T47D (cell line): ENCODE measurements at regions not wholly inside any gene's neighbourhood (a gene's known extent, or its start where the extent isn't known, plus 50 kb on each side); places are given as distances from the start of the nearest gene placed in this dataset.

Experiments
- DNase-seq, 2 experiments: peaks; one replicate each; pipeline versions ENCODE4 v3.0.0 to v3.0.0-alpha.2; 2011 to 2012; ENCODE audit warnings: low read depth in 1 of 2, low spot score in 1 of 2
- JUND ChIP-seq: IDR thresholded peaks from 2 replicates; pipeline ENCODE4 v1.6.1; 2012; ENCODE audit warnings: low read depth
- in situ Hi-C: cut with HindIII; loops from 2 replicates; pipeline ENCODE4 v1.10.0; 2016; ENCODE audit warnings: low sequenced_read_pairs, low pct_unique_long_range_greater_than_20kb

GRCh38 chr1:5566924-5567323 is 425.3 kb downstream of the NPHP4 start:
- no peak for TF ChIP-seq JUND
- in situ Hi-C loops = no loop called here
- no peak for DNase-seq

DNA sequence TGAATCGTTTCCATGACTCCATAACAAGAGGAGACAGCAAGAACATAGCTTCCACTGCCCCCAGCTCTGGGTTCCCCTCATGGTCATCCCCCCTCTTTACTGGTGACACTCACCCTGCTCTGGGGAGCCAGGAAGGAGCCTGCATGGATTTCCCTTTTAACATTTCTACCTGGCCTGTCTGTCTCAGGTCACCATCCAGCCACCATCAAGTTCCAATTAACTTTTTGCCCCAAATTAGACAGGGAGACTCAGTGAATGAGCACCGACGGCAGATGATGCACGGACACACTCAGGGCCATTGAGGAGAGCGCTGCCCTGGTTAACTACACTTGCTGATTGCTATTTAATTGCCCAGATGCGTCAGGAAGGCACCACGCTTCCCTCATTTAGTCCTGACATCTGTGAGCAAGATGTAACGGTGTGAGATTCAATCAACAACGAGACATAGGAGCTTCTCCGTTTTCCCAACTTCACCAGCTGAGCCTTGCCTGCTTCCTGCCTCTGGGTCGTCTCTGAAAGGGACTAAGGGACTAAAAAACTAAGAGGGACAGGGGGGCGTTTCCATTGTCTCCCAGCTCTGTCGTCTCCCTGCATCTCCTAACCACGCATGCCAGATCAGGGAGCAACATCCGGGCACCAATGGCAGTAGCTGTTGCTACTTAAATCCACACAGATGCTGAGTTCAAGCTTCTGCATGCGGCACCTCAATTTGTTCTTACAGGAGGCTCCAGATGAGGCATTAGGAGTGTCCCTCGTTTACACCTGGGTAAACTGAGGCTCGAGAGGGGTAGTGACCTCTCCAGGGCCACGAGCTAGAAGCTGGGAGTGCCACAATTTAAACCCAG is 426.7 kb downstream of the NPHP4 start:
- in situ Hi-C loops = no loop called here
- TF ChIP-seq JUND = no peak

DNA sequence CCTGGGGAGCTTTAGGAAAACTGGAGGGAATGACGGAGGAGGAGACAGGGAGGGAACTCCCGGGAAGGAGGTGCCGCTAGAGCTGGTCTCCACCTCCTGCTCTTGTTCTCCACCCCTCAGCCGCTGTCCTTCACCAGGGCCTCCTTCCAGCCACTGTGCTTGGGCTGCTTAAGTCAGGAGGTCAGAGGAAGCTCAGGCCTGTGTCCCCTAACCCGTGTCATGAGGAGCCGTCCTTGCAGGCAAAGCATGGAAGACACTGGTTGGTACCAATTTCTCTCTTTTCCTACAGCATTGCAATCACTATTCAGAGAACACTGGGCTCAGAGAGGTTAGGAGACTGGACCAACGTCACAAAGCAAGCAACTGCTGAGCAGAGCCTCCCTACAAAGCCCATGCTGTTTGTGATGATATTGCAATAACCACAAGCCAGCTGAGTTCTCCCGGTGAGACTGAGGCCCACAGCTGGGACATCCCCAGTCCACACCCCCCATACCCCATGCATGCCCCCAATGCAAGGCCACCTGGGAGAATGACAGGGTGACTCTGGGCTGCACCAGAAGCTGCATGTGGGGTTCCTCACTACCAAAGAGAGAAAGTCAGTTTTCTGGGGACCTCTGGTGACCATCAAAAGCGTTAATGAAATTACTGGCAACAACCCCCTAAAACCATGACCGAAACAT is 427.5 kb downstream of the NPHP4 start:
- TF ChIP-seq JUND = no peak
- DNase-seq = no peak
- in situ Hi-C loops = no loop called here

More for the DNA sequence above, 426.7 kb downstream of the NPHP4 start:
- DNase-seq = no peak

- no peak for DNase-seq
- in situ Hi-C loops = no loop called here
- no peak for TF ChIP-seq JUND
These were observed 428.2 kb downstream of the NPHP4 start for GRCh38 chr1:5563861-5564577.

DNA sequence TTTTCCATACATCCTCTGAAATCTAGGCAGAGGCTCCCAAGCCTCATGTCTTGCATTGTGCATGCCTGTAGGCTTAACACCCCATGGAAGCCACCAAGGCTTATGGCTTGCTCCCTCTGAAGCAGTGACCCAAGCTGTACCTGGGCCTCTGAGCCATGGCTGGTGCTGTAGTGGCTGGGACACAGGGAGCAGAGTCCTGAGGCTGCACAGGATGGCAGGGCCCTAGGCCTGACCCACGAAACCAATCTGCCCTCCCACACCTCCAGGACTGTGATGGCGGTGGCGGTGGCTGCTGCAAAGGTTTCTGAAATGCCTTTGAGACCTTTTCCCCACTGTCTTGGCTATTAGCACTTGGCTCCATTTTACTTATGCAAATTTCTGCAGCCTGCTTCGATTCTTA is 429.5 kb downstream of the NPHP4 start:
- no peak for DNase-seq
- in situ Hi-C loops = no loop called here
- no peak for TF ChIP-seq JUND

DNA sequence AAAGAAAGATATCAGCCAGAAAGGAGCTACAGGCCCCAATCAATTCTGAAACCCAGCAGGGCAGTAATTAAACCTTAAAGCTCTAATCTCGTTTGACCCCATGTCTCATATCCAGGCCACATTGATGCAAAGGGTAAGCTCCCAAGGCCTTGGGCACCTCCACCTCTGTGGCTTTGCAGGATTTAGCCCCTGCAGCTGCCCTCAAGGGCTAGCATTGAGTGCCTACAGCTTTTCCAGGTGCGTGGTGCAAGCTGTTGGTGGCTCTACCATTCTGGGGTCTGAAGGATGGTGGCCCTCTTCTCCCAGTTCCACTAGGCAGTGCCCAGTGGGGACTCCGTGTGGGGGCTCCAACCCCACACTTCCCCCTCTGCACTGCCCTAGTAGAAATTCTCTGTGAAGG is 429.9 kb downstream of the NPHP4 start:
- in situ Hi-C loops = no loop called here
- no peak for TF ChIP-seq JUND
- no peak for DNase-seq

DNA sequence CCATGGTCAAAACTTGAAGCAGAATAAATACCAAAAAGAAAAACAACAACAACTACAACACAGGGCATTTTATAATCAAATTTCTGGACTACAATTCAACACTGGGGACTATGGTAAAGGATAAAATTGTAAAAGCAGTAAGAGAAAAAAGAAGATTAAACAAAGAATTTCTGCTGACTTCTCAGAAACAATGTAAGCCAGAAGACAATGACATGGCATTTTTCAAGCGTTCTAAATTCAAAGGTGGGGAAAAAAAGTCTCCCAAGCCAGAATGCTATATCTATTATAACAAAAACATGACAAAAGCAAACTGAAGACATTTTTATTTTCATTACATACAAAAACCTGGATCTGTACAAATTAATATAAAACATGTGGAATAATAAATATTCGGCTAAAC is 433.1 kb downstream of the NPHP4 start:
- no peak for TF ChIP-seq JUND
- in situ Hi-C loops = no loop called here
- DNase-seq = no peak

DNA sequence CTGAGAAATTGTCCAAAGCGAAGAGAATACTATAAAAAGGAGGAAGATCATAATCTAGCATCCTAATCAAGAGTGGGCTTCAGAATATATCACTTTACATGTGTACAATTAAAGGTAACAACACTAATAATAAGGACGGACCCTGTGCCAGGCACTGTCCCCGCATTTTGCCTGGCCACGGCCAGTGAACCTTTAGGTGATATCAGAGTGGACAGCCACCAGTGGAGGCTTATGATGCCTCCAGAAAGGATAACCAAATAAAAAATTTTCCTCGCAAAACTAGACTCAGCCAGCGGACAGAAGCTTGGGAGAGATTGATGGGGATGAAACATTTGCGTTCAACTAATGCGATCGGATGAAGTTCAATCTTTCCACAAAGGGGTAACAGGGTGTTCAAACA is 436.4 kb downstream of the NPHP4 start:
- no peak for DNase-seq
- no peak for TF ChIP-seq JUND
- in situ Hi-C loops = no loop called here

GRCh38 chr1:5554784-5555183 is 437.4 kb downstream of the NPHP4 start:
- in situ Hi-C loops = no loop called here
- no peak for DNase-seq
- TF ChIP-seq JUND = no peak

GRCh38 chr1:5554111-5554510 is 438.1 kb downstream of the NPHP4 start:
- DNase-seq = no peak
- in situ Hi-C loops = no loop called here
- no peak for TF ChIP-seq JUND

DNA sequence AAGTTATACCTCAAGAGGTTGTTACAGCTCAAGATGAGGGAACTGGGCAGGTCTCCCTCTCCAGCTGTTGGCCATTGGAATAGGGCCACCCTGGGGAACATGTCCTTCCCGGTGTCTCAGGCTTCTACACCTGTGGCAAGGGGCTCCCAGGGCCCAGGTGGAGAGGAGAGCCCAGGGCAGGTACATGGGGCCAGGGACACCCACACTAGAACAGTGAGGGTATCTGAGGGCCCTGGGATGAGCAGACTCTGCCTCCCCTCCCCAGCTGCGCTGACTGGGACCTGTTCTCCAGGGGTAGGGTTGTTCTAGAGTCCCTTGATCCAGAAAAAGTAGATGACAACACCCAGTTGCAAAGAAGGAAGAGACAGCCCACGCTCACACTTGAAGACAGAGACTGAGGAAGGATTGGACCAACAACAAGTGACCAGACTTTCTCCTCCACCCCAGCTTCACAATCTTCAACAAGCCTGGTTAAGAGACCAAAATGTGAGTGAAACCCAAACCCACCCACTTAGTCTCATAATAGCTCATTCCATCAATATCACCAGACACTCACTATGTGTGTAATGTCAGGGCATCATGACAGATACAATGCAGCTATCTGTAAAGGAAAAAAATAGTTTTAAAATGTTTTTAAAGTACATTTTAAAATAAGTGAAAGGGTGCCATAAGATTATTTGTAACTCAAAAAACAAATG is 439.3 kb downstream of the NPHP4 start:
- in situ Hi-C loops = no loop called here
- no peak for DNase-seq
- TF ChIP-seq JUND = no peak

- DNase-seq = peak in 1 of 2 experiments; percentile 2
- in situ Hi-C loops = no loop called here
- no peak for TF ChIP-seq JUND
These were observed 440.8 kb downstream of the NPHP4 start for GRCh38 chr1:5551274-5551975.
